SK-N-SH treated with all-trans-retinoic acid at 6 μM for 48 hours (cell line): ENCODE measurements at regions not wholly inside any gene's neighbourhood (a gene's known extent, or its start where the extent isn't known, plus 50 kb on each side); places are given as distances from the start of the nearest gene placed in this dataset.

Source experiments
- BACH2 ChIP-seq: fragments of 250-450 bp; sonication (Bioruptor Pico); IDR thresholded peaks from 2 replicates; pipeline ENCODE4 v1.9.0; 2021; ENCODE audit warnings: mild to moderate bottlenecking, borderline replicate concordance
- CREB5 ChIP-seq: fragments of 250-450 bp; sonication (Bioruptor Pico); IDR thresholded peaks from 2 replicates; pipeline ENCODE4 v1.5.1; 2020; ENCODE audit warnings: low read depth, mild to moderate bottlenecking, moderate library complexity
- CSDC2 ChIP-seq: fragments of 250-450 bp; sonication (Bioruptor Pico); IDR thresholded peaks from 2 replicates; pipeline ENCODE4 v1.5.0; 2020; ENCODE audit warnings: mild to moderate bottlenecking, moderate library complexity
- ESRRG ChIP-seq: fragments of 250-450 bp; sonication (Bioruptor Pico); IDR thresholded peaks from 2 replicates; pipeline ENCODE4 v1.6.1; 2021; ENCODE audit warnings: mild to moderate bottlenecking
- GLIS3 ChIP-seq: fragments of 250-450 bp; sonication (Bioruptor Pico); IDR thresholded peaks from 2 replicates; pipeline ENCODE4 v1.5.0; 2020; ENCODE audit warnings: mild to moderate bottlenecking, moderate library complexity
- ISL1 ChIP-seq: fragments of 250-450 bp; sonication (Bioruptor Pico); IDR thresholded peaks from 2 replicates; pipeline ENCODE4 v2.1.2; 2022; ENCODE audit warnings: mild to moderate bottlenecking, moderate library complexity
- PATZ1 ChIP-seq: fragments of 250-450 bp; sonication (Bioruptor Pico); IDR thresholded peaks from 2 replicates; pipeline ENCODE4 v1.8.0; 2020; ENCODE audit warnings: mild to moderate bottlenecking, moderate library complexity, borderline replicate concordance
- SNAI2 ChIP-seq: fragments of 250-450 bp; sonication (Bioruptor Pico); IDR thresholded peaks from 2 replicates; pipeline ENCODE4 v1.5.0; 2020; ENCODE audit warnings: mild to moderate bottlenecking, moderate library complexity
- ZFP3 ChIP-seq: fragments of 250-450 bp; sonication (Bioruptor Pico); IDR thresholded peaks from 2 replicates; pipeline ENCODE4 v1.5.0; 2020; ENCODE audit warnings: mild to moderate bottlenecking, moderate library complexity
- ZFP30 ChIP-seq: fragments of 450-650 bp; formaldehyde crosslinking; IDR thresholded peaks from 2 replicates; pipeline ENCODE4 v1.5.0; 2022; ENCODE audit warnings: mild to moderate bottlenecking, moderate library complexity
- ZNF565 ChIP-seq: fragments of 450-650 bp; formaldehyde crosslinking; conservative IDR thresholded peaks from 2 replicates; pipeline ENCODE4 v1.5.0; 2020; ENCODE audit warnings: low read depth, mild to moderate bottlenecking, moderate library complexity
- TF ChIP-seq, protein P1 (sequence below): fragments of 250-450 bp; sonication (Bioruptor Pico); IDR thresholded peaks from 2 replicates; pipeline ENCODE4 v1.8.0; 2021; ENCODE audit warnings: low read depth, mild to moderate bottlenecking, moderate library complexity, borderline replicate concordance

DNA sequence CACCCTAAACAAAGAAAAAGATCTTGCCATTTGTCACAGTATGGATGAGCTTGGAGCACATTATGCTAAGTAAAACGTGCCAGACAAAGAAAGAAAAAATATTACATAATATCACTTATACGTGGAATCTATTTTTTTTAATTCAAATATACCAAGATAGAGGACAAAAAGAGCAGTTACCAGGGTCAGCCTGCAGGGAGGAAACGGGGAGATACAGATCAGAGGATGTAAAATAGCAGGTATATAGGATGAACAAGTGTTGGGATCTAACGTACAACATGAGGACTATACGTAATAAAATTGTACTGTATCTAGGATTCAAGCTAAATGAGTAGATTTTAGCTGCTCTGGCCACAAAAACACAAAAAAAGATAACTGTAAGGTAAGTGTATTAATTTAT is 247.5 kb downstream of the TMEM161B start:
- no peak for TF ChIP-seq ZFP30 (CRISPR knock-in tag)
- TF ChIP-seq ISL1 (CRISPR knock-in tag), result no peak
- TF ChIP-seq, protein P1, sequence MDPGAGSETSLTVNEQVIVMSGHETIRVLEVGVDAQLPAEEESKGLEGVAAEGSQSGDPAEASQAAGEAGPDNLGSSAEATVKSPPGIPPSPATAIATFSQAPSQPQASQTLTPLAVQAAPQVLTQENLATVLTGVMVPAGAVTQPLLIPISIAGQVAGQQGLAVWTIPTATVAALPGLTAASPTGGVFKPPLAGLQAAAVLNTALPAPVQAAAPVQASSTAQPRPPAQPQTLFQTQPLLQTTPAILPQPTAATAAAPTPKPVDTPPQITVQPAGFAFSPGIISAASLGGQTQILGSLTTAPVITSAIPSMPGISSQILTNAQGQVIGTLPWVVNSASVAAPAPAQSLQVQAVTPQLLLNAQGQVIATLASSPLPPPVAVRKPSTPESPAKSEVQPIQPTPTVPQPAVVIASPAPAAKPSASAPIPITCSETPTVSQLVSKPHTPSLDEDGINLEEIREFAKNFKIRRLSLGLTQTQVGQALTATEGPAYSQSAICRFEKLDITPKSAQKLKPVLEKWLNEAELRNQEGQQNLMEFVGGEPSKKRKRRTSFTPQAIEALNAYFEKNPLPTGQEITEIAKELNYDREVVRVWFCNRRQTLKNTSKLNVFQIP, result no peak
- TF ChIP-seq SNAI2 (CRISPR knock-in tag), result no peak
- no peak for TF ChIP-seq ZFP3 (CRISPR knock-in tag)
- TF ChIP-seq GLIS3 (CRISPR knock-in tag), result no peak
- TF ChIP-seq CREB5, result no peak
- no peak for TF ChIP-seq ZNF565 (CRISPR knock-in tag)
- no peak for TF ChIP-seq PATZ1 (CRISPR knock-in tag)
- TF ChIP-seq CSDC2 (CRISPR knock-in tag), result no peak
- no peak for TF ChIP-seq BACH2
- TF ChIP-seq ESRRG (CRISPR knock-in tag), result no peak
